IMR-90 (cell line): ENCODE measurements at regions not wholly inside any gene's neighbourhood (a gene's known extent, or its start where the extent isn't known, plus 50 kb on each side); places are given as distances from the start of the nearest gene placed in this dataset.

Experiments used
- ATAC-seq: fragments of 200-7000 bp; cut with Tn5 transposase; 2 replicates; pipeline ENCODE4 v1.9.1; 2020; ENCODE audit warnings: low read depth, mild to moderate bottlenecking, moderate library complexity
- BruUV-seq: library from RNA; stranded (reverse); fragments of 400-500 nt; replicated peaks from 2 replicates; lab custom pipeline; 2021; lab: Mats Ljungman, UMichigan
- CTCF ChIA-PET: fragments of 300-600 bp; formaldehyde crosslinking; extraction: SDS; loops from one replicate; lab custom pipeline; 2021; ENCODE audit warnings: antibody characterized with exemption; lab: Yijun Ruan, JAX
- POLR2A ChIA-PET: fragments of 300-600 bp; sonication (Branson Sonifier 250); formaldehyde crosslinking; loops from one replicate; lab custom pipeline; 2022; ENCODE audit warnings: antibody characterized with exemption; ENCODE audit not compliant: unreplicated experiment; lab: Charles Lee
- DNase-seq: peaks from one replicate; pipeline ENCODE4 v3.0.0; 2013
- H2AFZ ChIP-seq: replicated peaks from 2 replicates; pipeline ENCODE3; 2013; ENCODE audit warnings: low read length, mild to moderate bottlenecking; ENCODE audit not compliant: poor library complexity
- H2AK5ac ChIP-seq: 2 replicates; pipeline ENCODE4 v1.6.1; 2013; ENCODE audit warnings: low read depth, low read length, inconsistent platforms
- H2AK9ac ChIP-seq: replicated peaks from 2 replicates; pipeline ENCODE3; 2013; ENCODE audit warnings: mild to moderate bottlenecking, low read depth, low read length, moderate library complexity; ENCODE audit not compliant: poor library complexity
- H2BK120ac ChIP-seq: 2 replicates; pipeline ENCODE4 v1.6.1; 2013; ENCODE audit warnings: low read depth, low read length, inconsistent platforms
- H2BK15ac ChIP-seq: 3 replicates; pipeline ENCODE4 v1.6.1; 2013; ENCODE audit warnings: low read depth, low read length, inconsistent platforms
- H2BK20ac ChIP-seq: 2 replicates; pipeline ENCODE4 v1.6.1; 2013; ENCODE audit warnings: low read depth, mild to moderate bottlenecking, inconsistent platforms, low read length, moderate library complexity
- H2BK5ac ChIP-seq: 2 replicates; pipeline ENCODE4 v1.6.1; 2013; ENCODE audit warnings: mild to moderate bottlenecking, low read depth, low read length, inconsistent platforms; ENCODE audit not compliant: poor library complexity, severe bottlenecking
- H3K14ac ChIP-seq: replicated peaks from 2 replicates; pipeline ENCODE4 v1.6.1; 2013; ENCODE audit warnings: low read depth, low read length, inconsistent platforms
- H3K18ac ChIP-seq: 2 replicates; pipeline ENCODE4 v1.6.1; 2013; ENCODE audit warnings: low read depth, low read length, control low read depth
- H3K23ac ChIP-seq: 2 replicates; pipeline ENCODE4 v1.6.1; 2013; ENCODE audit warnings: low read depth, low read length, inconsistent platforms
- H3K27ac ChIP-seq: 2 replicates; pipeline ENCODE4 v1.5.1; 2013; ENCODE audit warnings: mild to moderate bottlenecking, control low read depth, low read length; ENCODE audit not compliant: insufficient read depth
- H3K27me3 ChIP-seq: 2 replicates; pipeline ENCODE4 v1.6.1; 2013; ENCODE audit warnings: low read length; ENCODE audit not compliant: control insufficient read depth, insufficient read depth
- H3K36me3 ChIP-seq: 2 replicates; pipeline ENCODE4 v1.6.1; 2013; ENCODE audit warnings: low read length, mixed read lengths; ENCODE audit not compliant: control insufficient read depth, insufficient read depth
- H3K4ac ChIP-seq: 2 replicates; pipeline ENCODE4 v1.6.1; 2013; ENCODE audit warnings: low read depth, low read length, inconsistent platforms
- H3K4me1 ChIP-seq: 2 replicates; pipeline ENCODE4 v1.6.1; 2013; ENCODE audit warnings: low read length, mixed read lengths; ENCODE audit not compliant: control insufficient read depth, insufficient read depth
- H3K4me2 ChIP-seq: 2 replicates; pipeline ENCODE4 v1.6.1; 2013; ENCODE audit warnings: low read depth, mild to moderate bottlenecking, control low read depth, low read length, moderate library complexity
- H3K4me3 ChIP-seq: 2 replicates; pipeline ENCODE4 v1.5.1; 2013; ENCODE audit warnings: low read depth, mild to moderate bottlenecking, control low read depth, low read length, moderate library complexity; ENCODE audit not compliant: insufficient read depth
- H3K56ac ChIP-seq: 2 replicates; pipeline ENCODE4 v1.6.1; 2013; ENCODE audit warnings: low read length, inconsistent platforms; ENCODE audit not compliant: insufficient read depth; ENCODE audit errors: extremely low read depth
- H3K79me1 ChIP-seq, 2 experiments: 2 replicates each; pipeline ENCODE4 v1.6.1; 2013; ENCODE audit warnings: low read length in 2 of 2, inconsistent platforms in 1 of 2, low read depth in 1 of 2
- H3K9ac ChIP-seq: 2 replicates; pipeline ENCODE4 v1.6.1; 2013; ENCODE audit warnings: low read depth, low read length, control low read depth
- H3K9me1 ChIP-seq: 2 replicates; pipeline ENCODE4 v1.6.1; 2013; ENCODE audit warnings: low read length, inconsistent platforms; ENCODE audit not compliant: insufficient read depth
- H3K9me3 ChIP-seq: 2 replicates; pipeline ENCODE4 v1.6.1; 2013; ENCODE audit warnings: low read length; ENCODE audit not compliant: control insufficient read depth, insufficient read depth
- H4K20me1 ChIP-seq: 2 replicates; pipeline ENCODE4 v1.6.1; 2013; ENCODE audit warnings: low read length, inconsistent platforms; ENCODE audit not compliant: insufficient read depth
- H4K5ac ChIP-seq: 2 replicates; pipeline ENCODE4 v1.6.1; 2013; ENCODE audit warnings: mild to moderate bottlenecking, low read depth, low read length, control low read depth
- H4K8ac ChIP-seq, 2 experiments: 2 replicates each; pipeline ENCODE4 v1.6.1; 2013; ENCODE audit warnings: low read depth in 2 of 2, low read length in 2 of 2, control low read depth in 1 of 2, inconsistent platforms in 1 of 2
- H4K91ac ChIP-seq: 2 replicates; pipeline ENCODE4 v1.6.1; 2013; ENCODE audit warnings: low read depth, low read length, inconsistent platforms; ENCODE audit not compliant: insufficient read depth
- MAZ ChIP-seq: IDR thresholded peaks from 2 replicates; pipeline ENCODE4 v1.6.1; 2012; ENCODE audit warnings: low read depth, mild to moderate bottlenecking, low read length, improper control_type of control experiment, moderate library complexity, borderline replicate concordance
- NFE2L2 ChIP-seq: fragments of 150-350 bp; IDR thresholded peaks from 2 replicates; pipeline ENCODE4 v1.6.1; 2016; ENCODE audit warnings: low read depth, mild to moderate bottlenecking, low read length
- POLR2A ChIP-seq: IDR thresholded peaks from 2 replicates; pipeline ENCODE4 v1.6.1; 2012; ENCODE audit warnings: mild to moderate bottlenecking, low read depth, low read length
- USF2 ChIP-seq: fragments of 150-350 bp; IDR thresholded peaks from 2 replicates; pipeline ENCODE4 v1.6.1; 2017; ENCODE audit warnings: mild to moderate bottlenecking, antibody characterized with exemption, low read length, low read depth
- WGBS, 2 experiments: methylation state at CpG; one replicate each; pipeline versions ENCODE4 v1.1.5 to v1.1.7; 2013; ENCODE audit warnings: missing lambda C conversion rate in 2 of 2; ENCODE audit not compliant: insufficient read length in 1 of 2; ENCODE audit errors: extremely low coverage in 2 of 2; 5-methylcytosine and 5-hydroxymethylcytosine counted together
- dilution Hi-C: fragments of 300-500 bp; cut with HindIII; formaldehyde crosslinking; loops from one replicate; pipeline ENCODE4 v1.14.3; 2018; ENCODE audit warnings: low sequenced_read_pairs; ENCODE audit not compliant: unreplicated experiment
- in situ Hi-C: fragments of 300-500 bp; cut with MboI; formaldehyde crosslinking; loops from 3 replicates; pipeline ENCODE4 v1.14.3; 2019; ENCODE audit warnings: low sequenced_read_pairs, inconsistent platforms, mixed read lengths
- intact Hi-C: fragments of 100-400 bp; cut with micrococcal nuclease; formaldehyde crosslinking; loops from 2 replicates; pipeline ENCODE4 v1.10.0; 2022

GRCh38 chr15:62515696-62516395 lies 350.8 kb upstream of the C2CD4B start:
- Histone ChIP-seq H2AK5ac (no peak overlapping the region), H3K27ac (no peak overlapping the region), H4K20me1 (no peaks in the 10 kb centered on the region; the same call in 1 of the 2 replicates), H3K4ac (no peak overlapping the region), H3K23ac (no peak overlapping the region), H3K9me1 (peaks cover 5% of the 10 kb centered on the region), H2BK15ac (no peak overlapping the region), H3K14ac (no peak overlapping the region), H4K91ac (no peak overlapping the region), H4K5ac (no peak overlapping the region), H3K18ac (no peak overlapping the region), H3K79me1 (peaks cover 5 to 6% of the 10 kb centered on the region in 2 experiments; a peak in 3 of 4 replicates), H3K9ac (no peak overlapping the region), H2AK9ac (no peak overlapping the region), H3K36me3 (no peaks in the 10 kb centered on the region), H2BK120ac (no peak overlapping the region), H3K4me3 (no peak overlapping the region), H3K4me1 (no peaks in the 10 kb centered on the region; the same call in 1 of the 2 replicates), H3K4me2 (no peak overlapping the region), H2BK5ac (no peak overlapping the region), H4K8ac (no peak overlapping the region), H2BK20ac (no peak overlapping the region), H3K9me3 (no peaks in the 10 kb centered on the region), H3K56ac (no peak overlapping the region), H3K27me3 (no peaks in the 10 kb centered on the region), H2AFZ (no peak overlapping the region)
- dilution Hi-C loops (no loop called here), intact Hi-C loops (no loop called here), in situ Hi-C loops (no loop called here)
- ATAC-seq, result no peak
- no TSS peak for BruUV-seq
- DNase-seq, result no peak
- ChIA-PET POLR2A (no interaction called here), CTCF (no interaction called here)
- WGBS, 2 experiments, result 83% methylated on average over 2 of the region's 7 CpGs; no CpG with 5 or more reads in 1 of the 2 experiments
- TF ChIP-seq USF2, result no peak
- no peak for TF ChIP-seq MAZ
- no peak for TF ChIP-seq NFE2L2
- no peak for TF ChIP-seq POLR2A
